ENCODE measurements at regions not wholly inside any gene's neighbourhood (a gene's known extent, or its start where the extent isn't known, plus 50 kb on each side); places are given as distances from the start of the nearest gene placed in this dataset.

GRCh38 chr12:67427336-67427735 is 158.2 kb downstream of the CAND1 start:
- Histone ChIP-seq H3K36me3 (ENCODE audit: control insufficient read depth, insufficient read depth, low read length) (no peaks in the 10 kb centered on the region), H3K27me3 (ENCODE audit: control insufficient read depth in 2 of 2, insufficient read depth in 2 of 2, low read length in 2 of 2) (no peaks in the 10 kb centered on the region), H3K4me1 (replicated peaks in 1 of 2; ENCODE audit: control insufficient read depth in 2 of 2, insufficient read depth in 2 of 2, low read length in 2 of 2) (no peaks in the 10 kb centered on the region), H4K20me1 (replicated peaks; ENCODE audit: control insufficient read depth, insufficient read depth, low read length) (no peaks in the 10 kb centered on the region), H2AFZ (ENCODE audit: low read depth, low read length) (no peak overlapping the region), H3K4me3 (no peak overlapping the region), H3K9ac (ENCODE audit: insufficient read depth in 1 of 2, low read depth in 2 of 2, low read length in 2 of 2) (no peak overlapping the region), H3K9me3 (replicated peaks; ENCODE audit: control insufficient read depth, insufficient read depth, low read depth, low read length) (no peaks in the 10 kb centered on the region), H3K27ac (ENCODE audit: extremely low read depth, low read depth, low read length) (no peak overlapping the region), H3K79me2 (ENCODE audit: control insufficient read depth, insufficient read depth, low read length) (no peaks in the 10 kb centered on the region), H3K4me2 (ENCODE audit: insufficient read depth, low read length) (no peak overlapping the region), H3K9me1 (ENCODE audit: control insufficient read depth, insufficient read depth, low read length) (no peaks in the 10 kb centered on the region)
- no TSS peak for BruUV-seq (replicated peaks)
- ChIA-PET CTCF (ENCODE audit: low intra/inter-chr PET ratio) (no interaction called here), POLR2A (no interaction called here)
- 0% methylated on average over 4 of the region's 4 CpGs for WGBS (ENCODE audit: insufficient coverage, low coverage, missing lambda C conversion rate)
- ATAC-seq = no peak
- in situ Hi-C loops (cut with MboI) (no loop called here), intact Hi-C loops (cut with micrococcal nuclease) (no loop called here)
- TF ChIP-seq ADNP (tag; IDR thresholded peaks at IDR 0.05) = no peak
- TF ChIP-seq MBD1 (CRISPR knock-in tag; IDR thresholded peaks at IDR 0.05) = no peak
- TF ChIP-seq ZBTB40 (IDR thresholded peaks at IDR 0.05) = no peak
- no peak for TF ChIP-seq ZBTB40 (CRISPR knock-in tag; IDR thresholded peaks at IDR 0.05)
- TF ChIP-seq GTF3C2 (IDR thresholded peaks at IDR 0.05; ENCODE audit: borderline replicate concordance, extremely low read depth, insufficient read length) = no peak
- no peak for TF ChIP-seq ZNF354B (CRISPR knock-in tag; IDR thresholded peaks at IDR 0.05)
- no peak for TF ChIP-seq PYGO2 (tag; IDR thresholded peaks at IDR 0.05)
- no peak for DNase-seq (ENCODE audit: extremely low read depth in 1 of 4, low spot score in 3 of 4)
- FAIRE-seq = no peak

All from K562 (cell line).